Gastroesophageal sphincter (tissue), 3 donors: ENCODE measurements at regions not wholly inside any gene's neighbourhood (a gene's known extent, or its start where the extent isn't known, plus 50 kb on each side); places are given as distances from the start of the nearest gene placed in this dataset.

Experiments
- CTCF ChIP-seq, 4 experiments: fragments of 200-600 bp in 2 of 4; fragments of 450-650 bp in 2 of 4; sonication (generic) in 1 of 4; IDR thresholded peaks; one replicate each; pipeline ENCODE4 v1.5.1; 2017 to 2019; ENCODE audit warnings: antibody characterized with exemption in 4 of 4, mild to moderate bottlenecking in 2 of 4, moderate library complexity in 2 of 4
- POLR2A ChIP-seq, 2 donors: fragments of 450-650 bp; IDR thresholded peaks; one replicate each; pipeline ENCODE4 v1.6.1; 2017; ENCODE audit warnings: antibody characterized with exemption in 2 of 2, mild to moderate bottlenecking in 2 of 2, moderate library complexity in 1 of 2
- POLR2AphosphoS5 ChIP-seq: sonication (generic); formaldehyde crosslinking; IDR thresholded peaks from one replicate; pipeline ENCODE4 v1.6.1; 2017; ENCODE audit warnings: antibody characterized with exemption

GRCh38 chr2:8219631-8220355, 462.1 kb upstream of the ID2 start:
- TF ChIP-seq CTCF (IDR thresholded peaks at IDR 0.05), result peak in 1 of 4 experiments; percentile 9
- no peak for TF ChIP-seq POLR2A (IDR thresholded peaks at IDR 0.05)
- TF ChIP-seq POLR2AphosphoS5, result peak; percentile 40
